ENCODE measurements at regions not wholly inside any gene's neighbourhood (a gene's known extent, or its start where the extent isn't known, plus 50 kb on each side); places are given as distances from the start of the nearest gene placed in this dataset.

DNA sequence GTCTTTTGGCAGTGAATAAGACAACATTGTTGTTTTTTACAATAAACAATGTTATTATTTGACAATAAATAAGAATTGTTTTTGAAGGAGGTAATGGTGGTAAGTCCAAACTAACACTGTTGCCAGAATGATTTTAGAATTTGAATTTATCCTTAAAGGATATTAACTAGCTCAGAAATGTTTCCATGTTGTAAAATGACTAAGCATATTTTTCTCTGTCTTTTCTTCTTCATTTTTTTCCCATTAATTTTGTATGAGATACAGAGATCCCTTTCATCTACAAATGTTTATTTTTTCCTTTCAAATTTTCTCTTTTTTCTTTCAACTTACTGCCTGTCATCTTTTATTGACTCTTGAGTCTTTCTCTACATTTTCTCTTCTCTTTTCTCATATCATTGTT, 66.5 kb upstream of the DOCK10 start:
- Histone ChIP-seq H3K9me1 (ENCODE audit: control insufficient read depth, insufficient read depth, low read length) (no peaks in the 10 kb centered on the region), H3K4me2 (ENCODE audit: insufficient read depth, low read length) (no peak overlapping the region), H3K36me3 (ENCODE audit: control insufficient read depth, insufficient read depth, low read length) (no peaks in the 10 kb centered on the region), H3K27me3 (ENCODE audit: control insufficient read depth in 2 of 2, insufficient read depth in 2 of 2, low read length in 2 of 2) (no peaks in the 10 kb centered on the region), H2AFZ (ENCODE audit: low read depth, low read length) (no peak overlapping the region), H3K9ac (ENCODE audit: insufficient read depth in 1 of 2, low read depth in 2 of 2, low read length in 2 of 2) (no peak overlapping the region), H3K4me1 (replicated peaks in 1 of 2; ENCODE audit: control insufficient read depth in 2 of 2, insufficient read depth in 2 of 2, low read length in 2 of 2) (no peaks in the 10 kb centered on the region), H4K20me1 (replicated peaks; ENCODE audit: control insufficient read depth, insufficient read depth, low read length) (no peaks in the 10 kb centered on the region), H3K79me2 (ENCODE audit: control insufficient read depth, insufficient read depth, low read length) (no peaks in the 10 kb centered on the region), H3K27ac (ENCODE audit: extremely low read depth, low read depth, low read length) (no peak overlapping the region), H3K4me3 (no peak overlapping the region), H3K9me3 (replicated peaks; ENCODE audit: control insufficient read depth, insufficient read depth, low read depth, low read length) (no peaks in the 10 kb centered on the region; the same call in 1 of the 2 replicates)
- DNase-seq (ENCODE audit: extremely low read depth in 1 of 4, low spot score in 3 of 4) (no peak), ATAC-seq (no peak), FAIRE-seq (no peak)
- ChIA-PET CTCF (ENCODE audit: low intra/inter-chr PET ratio) (no interaction called here), POLR2A (no interaction called here)
- intact Hi-C loops (cut with micrococcal nuclease) (no loop called here), in situ Hi-C loops (cut with MboI) (no loop called here)
- no TSS peak for BruUV-seq (replicated peaks)
- TF ChIP-seq FOXA3 (CRISPR knock-in tag; conservative IDR thresholded peaks at IDR 0.05 in 1 of 2, IDR thresholded peaks at IDR 0.05 in 1 of 2) (no peak), MAFG (tag; conservative IDR thresholded peaks at IDR 0.05) (peak; percentile 36; the same call in 1 of the 2 replicates), FOSL1 (tag; conservative IDR thresholded peaks at IDR 0.05) (no peak), TEAD4 (IDR thresholded peaks at IDR 0.05; ENCODE audit: low read length) (no peak), TEAD4 (CRISPR knock-in tag; IDR thresholded peaks at IDR 0.05; ENCODE audit: borderline replicate concordance) (no peak), ZNF316 (IDR thresholded peaks at IDR 0.05) (0 out of 2 replicates have a peak, but pooled peaks have one; percentile 16), CBX5 (IDR thresholded peaks at IDR 0.05; ENCODE audit: borderline replicate concordance, low read depth) (no peak)

DNA sequence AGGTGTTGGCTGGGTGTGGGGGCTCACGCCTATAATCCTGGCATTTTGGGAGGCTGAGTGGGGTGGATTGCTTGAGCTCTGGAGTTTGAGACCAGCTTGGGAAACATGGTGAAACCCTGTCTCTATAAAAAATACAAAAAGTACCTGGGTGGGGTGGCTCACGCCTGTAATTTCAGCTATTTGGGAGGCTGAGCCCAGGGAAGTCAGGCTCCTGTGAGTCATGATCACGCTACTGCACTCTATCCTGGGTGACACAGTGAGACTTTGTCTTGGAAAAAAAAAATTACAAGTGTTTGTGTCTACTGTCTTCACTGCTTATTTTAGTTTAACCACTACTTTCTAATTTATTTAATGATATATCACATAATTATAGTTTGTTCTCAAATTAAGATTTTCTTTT, 62.7 kb upstream of the DOCK10 start:
- no peaks in the 10 kb centered on the region for H3K27me3 ChIP-seq (ENCODE audit: control insufficient read depth in 2 of 2, insufficient read depth in 2 of 2, low read length in 2 of 2)
- H3K9me3 ChIP-seq (replicated peaks; ENCODE audit: control insufficient read depth, insufficient read depth, low read depth, low read length): no peaks in the 10 kb centered on the region; the same call in 1 of the 2 replicates
- intact Hi-C loops (cut with micrococcal nuclease) (no loop called here), in situ Hi-C loops (cut with MboI) (no loop called here)
- no peak overlapping the region for H3K4me3 ChIP-seq
- no peak overlapping the region for H3K9ac ChIP-seq (ENCODE audit: insufficient read depth in 1 of 2, low read depth in 2 of 2, low read length in 2 of 2)
- FAIRE-seq (no peak), DNase-seq (ENCODE audit: extremely low read depth in 1 of 4, low spot score in 3 of 4) (no peak), ATAC-seq (no peak)
- POLR2A ChIA-PET: no interaction called here
- no peaks in the 10 kb centered on the region for H3K4me1 ChIP-seq (replicated peaks in 1 of 2; ENCODE audit: control insufficient read depth in 2 of 2, insufficient read depth in 2 of 2, low read length in 2 of 2)
- no peak overlapping the region for H3K4me2 ChIP-seq (ENCODE audit: insufficient read depth, low read length)
- H2AFZ ChIP-seq (ENCODE audit: low read depth, low read length): no peak overlapping the region
- no peaks in the 10 kb centered on the region for H3K36me3 ChIP-seq (ENCODE audit: control insufficient read depth, insufficient read depth, low read length)
- CTCF ChIA-PET (ENCODE audit: low intra/inter-chr PET ratio): no interaction called here
- 10% methylated on average over 3 of the region's 3 CpGs for WGBS (ENCODE audit: insufficient coverage, low coverage, missing lambda C conversion rate)
- no peak overlapping the region for H3K27ac ChIP-seq (ENCODE audit: extremely low read depth, low read depth, low read length)
- no peaks in the 10 kb centered on the region for H3K9me1 ChIP-seq (ENCODE audit: control insufficient read depth, insufficient read depth, low read length)
- H4K20me1 ChIP-seq (replicated peaks; ENCODE audit: control insufficient read depth, insufficient read depth, low read length): no peaks in the 10 kb centered on the region
- H3K79me2 ChIP-seq (ENCODE audit: control insufficient read depth, insufficient read depth, low read length): no peaks in the 10 kb centered on the region
- no TSS peak for BruUV-seq (replicated peaks)
- TF ChIP-seq BACH1 (tag; IDR thresholded peaks at IDR 0.05): no peak
- TF ChIP-seq FOS (IDR thresholded peaks at IDR 0.05; ENCODE audit: extremely low read depth, insufficient read length): no peak
- no peak for TF ChIP-seq ETS2 (tag; IDR thresholded peaks at IDR 0.05; ENCODE audit: borderline replicate concordance, poor library complexity, severe bottlenecking)
- no peak for TF ChIP-seq PCBP1 (IDR thresholded peaks at IDR 0.05; ENCODE audit: low read depth, low read length, poor library complexity, severe bottlenecking)
- no peak for TF ChIP-seq TAL1 (IDR thresholded peaks at IDR 0.05)
- no peak for TF ChIP-seq TRIM24 (IDR thresholded peaks at IDR 0.05)
- TF ChIP-seq NFATC3 (IDR thresholded peaks at IDR 0.05): no peak
- TF ChIP-seq ELF4 (CRISPR knock-in tag; IDR thresholded peaks at IDR 0.05): no peak
- no peak for TF ChIP-seq ZNF77 (CRISPR knock-in tag; IDR thresholded peaks at IDR 0.05)
- TF ChIP-seq, protein P1, sequence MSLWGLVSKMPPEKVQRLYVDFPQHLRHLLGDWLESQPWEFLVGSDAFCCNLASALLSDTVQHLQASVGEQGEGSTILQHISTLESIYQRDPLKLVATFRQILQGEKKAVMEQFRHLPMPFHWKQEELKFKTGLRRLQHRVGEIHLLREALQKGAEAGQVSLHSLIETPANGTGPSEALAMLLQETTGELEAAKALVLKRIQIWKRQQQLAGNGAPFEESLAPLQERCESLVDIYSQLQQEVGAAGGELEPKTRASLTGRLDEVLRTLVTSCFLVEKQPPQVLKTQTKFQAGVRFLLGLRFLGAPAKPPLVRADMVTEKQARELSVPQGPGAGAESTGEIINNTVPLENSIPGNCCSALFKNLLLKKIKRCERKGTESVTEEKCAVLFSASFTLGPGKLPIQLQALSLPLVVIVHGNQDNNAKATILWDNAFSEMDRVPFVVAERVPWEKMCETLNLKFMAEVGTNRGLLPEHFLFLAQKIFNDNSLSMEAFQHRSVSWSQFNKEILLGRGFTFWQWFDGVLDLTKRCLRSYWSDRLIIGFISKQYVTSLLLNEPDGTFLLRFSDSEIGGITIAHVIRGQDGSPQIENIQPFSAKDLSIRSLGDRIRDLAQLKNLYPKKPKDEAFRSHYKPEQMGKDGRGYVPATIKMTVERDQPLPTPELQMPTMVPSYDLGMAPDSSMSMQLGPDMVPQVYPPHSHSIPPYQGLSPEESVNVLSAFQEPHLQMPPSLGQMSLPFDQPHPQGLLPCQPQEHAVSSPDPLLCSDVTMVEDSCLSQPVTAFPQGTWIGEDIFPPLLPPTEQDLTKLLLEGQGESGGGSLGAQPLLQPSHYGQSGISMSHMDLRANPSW (CRISPR knock-in tag; IDR thresholded peaks at IDR 0.05): no peak
- TF ChIP-seq ZFPM2 (CRISPR knock-in tag; IDR thresholded peaks at IDR 0.05): no peak
- TF ChIP-seq POLR2AphosphoS2 (IDR thresholded peaks at IDR 0.05; ENCODE audit: low read length): no peak
